Mesothelial cell of epicardium (in vitro differentiated cells): ENCODE measurements at regions not wholly inside any gene's neighbourhood (a gene's known extent, or its start where the extent isn't known, plus 50 kb on each side); places are given as distances from the start of the nearest gene placed in this dataset.
A peak's percentile ranks its signal among the peaks of the same experiment; 100 is the strongest.
"Not testable (repeated sequence)": the region's sequence is repeated elsewhere in the genome, so short reads cannot be mapped to it uniquely, and the experiment has no call there.

Source experiments
- DNase-seq, 2 experiments: peaks; one replicate each; pipeline ENCODE4 v3.0.0; 2021; ENCODE audit warnings: low spot score in 2 of 2; ENCODE audit not compliant: unreplicated experiment in 2 of 2
- H3K27ac Mint-ChIP-seq: 2 replicates; pipeline ENCODE4 v1.8.0; 2021; ENCODE audit warnings: mixed read lengths
- H3K27me3 Mint-ChIP-seq: 2 replicates; pipeline ENCODE4 v1.8.0; 2021; ENCODE audit warnings: low read depth, mixed read lengths
- H3K36me3 Mint-ChIP-seq: 2 replicates; pipeline ENCODE4 v1.8.0; 2021; ENCODE audit warnings: mixed read lengths
- H3K4me1 Mint-ChIP-seq: 2 replicates; pipeline ENCODE4 v1.8.0; 2021; ENCODE audit warnings: mixed read lengths
- H3K4me3 Mint-ChIP-seq: 2 replicates; pipeline ENCODE4 v1.8.0; 2021; ENCODE audit warnings: mild to moderate bottlenecking, moderate library complexity, mixed read lengths
- H3K9me3 Mint-ChIP-seq: 2 replicates; pipeline ENCODE4 v1.8.0; 2021; ENCODE audit warnings: mixed read lengths
- TF ChIP-seq, protein P1 (sequence below): fragments of 200-600 bp; sonication (generic); IDR thresholded peaks from one replicate; pipeline ENCODE4 v1.5.0; 2021; ENCODE audit warnings: antibody characterized with exemption; ENCODE audit not compliant: unreplicated experiment

DNA sequence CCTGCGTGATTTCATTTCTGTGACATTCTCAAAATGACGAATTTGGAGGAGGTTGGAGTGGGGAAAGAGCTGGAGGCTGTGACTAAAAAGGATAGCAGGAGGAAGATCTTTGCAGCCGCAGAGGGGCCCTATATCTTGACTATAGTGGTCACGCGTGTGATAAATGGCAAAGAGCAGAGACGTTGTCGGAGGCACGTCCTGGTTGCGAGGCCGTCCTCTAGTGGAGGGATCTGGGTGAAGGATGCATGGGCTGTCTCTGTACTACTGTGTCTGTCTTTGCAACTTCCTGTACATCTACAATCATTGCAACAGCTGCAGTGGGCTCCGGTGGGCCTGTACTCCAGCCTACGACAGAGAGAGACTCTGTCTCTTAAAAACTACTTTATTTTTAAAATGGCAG lies 76.6 kb downstream of the YTHDF1 start:
- TF ChIP-seq, protein P1, sequence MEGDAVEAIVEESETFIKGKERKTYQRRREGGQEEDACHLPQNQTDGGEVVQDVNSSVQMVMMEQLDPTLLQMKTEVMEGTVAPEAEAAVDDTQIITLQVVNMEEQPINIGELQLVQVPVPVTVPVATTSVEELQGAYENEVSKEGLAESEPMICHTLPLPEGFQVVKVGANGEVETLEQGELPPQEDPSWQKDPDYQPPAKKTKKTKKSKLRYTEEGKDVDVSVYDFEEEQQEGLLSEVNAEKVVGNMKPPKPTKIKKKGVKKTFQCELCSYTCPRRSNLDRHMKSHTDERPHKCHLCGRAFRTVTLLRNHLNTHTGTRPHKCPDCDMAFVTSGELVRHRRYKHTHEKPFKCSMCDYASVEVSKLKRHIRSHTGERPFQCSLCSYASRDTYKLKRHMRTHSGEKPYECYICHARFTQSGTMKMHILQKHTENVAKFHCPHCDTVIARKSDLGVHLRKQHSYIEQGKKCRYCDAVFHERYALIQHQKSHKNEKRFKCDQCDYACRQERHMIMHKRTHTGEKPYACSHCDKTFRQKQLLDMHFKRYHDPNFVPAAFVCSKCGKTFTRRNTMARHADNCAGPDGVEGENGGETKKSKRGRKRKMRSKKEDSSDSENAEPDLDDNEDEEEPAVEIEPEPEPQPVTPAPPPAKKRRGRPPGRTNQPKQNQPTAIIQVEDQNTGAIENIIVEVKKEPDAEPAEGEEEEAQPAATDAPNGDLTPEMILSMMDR, result no peak
- no peaks in the 10 kb centered on the region for H3K36me3 Mint-ChIP-seq
- H3K4me3 Mint-ChIP-seq, result no peak overlapping the region
- H3K27ac Mint-ChIP-seq, result no peak overlapping the region
- H3K9me3 Mint-ChIP-seq, result no peaks in the 10 kb centered on the region
- peaks cover 53% of the 10 kb centered on the region for H3K27me3 Mint-ChIP-seq
- H3K4me1 Mint-ChIP-seq, result no peaks in the 10 kb centered on the region
- no peak for DNase-seq

GRCh38 chr20:63138855-63139341 lies 77.0 kb downstream of the YTHDF1 start:
- Mint-ChIP-seq H3K27me3 (peaks cover 48% of the 10 kb centered on the region), H3K27ac (no peak overlapping the region), H3K4me3 (no peak overlapping the region), H3K9me3 (no peaks in the 10 kb centered on the region), H3K36me3 (no peaks in the 10 kb centered on the region), H3K4me1 (no peaks in the 10 kb centered on the region)
- TF ChIP-seq, protein P1, result no peak
- DNase-seq, result no peak

DNA sequence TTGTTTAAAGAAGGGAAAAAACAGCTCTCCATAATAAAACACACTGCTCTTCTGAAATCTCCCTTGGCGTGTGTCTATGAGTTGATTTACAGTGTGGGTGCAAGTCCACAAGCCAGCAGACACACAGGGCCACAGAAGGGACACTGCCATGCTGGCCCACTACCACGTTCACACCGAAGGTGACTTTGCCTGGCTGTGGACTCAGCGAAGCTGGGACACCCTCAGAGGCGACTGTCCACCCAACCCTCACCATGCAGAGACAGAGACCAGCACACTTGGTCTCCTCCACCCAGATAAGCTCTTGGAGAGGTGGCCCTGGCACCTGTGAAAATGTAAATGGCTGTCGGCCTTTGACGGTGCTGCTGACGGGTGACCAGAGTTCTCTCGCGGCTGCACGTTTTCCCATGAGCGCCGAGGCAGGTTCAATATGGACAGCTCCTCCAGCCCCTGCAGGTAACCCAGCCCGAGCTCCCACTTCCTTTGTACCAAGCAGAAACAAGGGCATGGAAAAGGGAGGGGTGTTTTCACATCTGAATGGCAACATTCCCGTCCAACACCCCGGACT lies 78.0 kb downstream of the YTHDF1 start:
- H3K36me3 Mint-ChIP-seq, result no peaks in the 10 kb centered on the region
- H3K27me3 Mint-ChIP-seq, result peaks cover 43% of the 10 kb centered on the region

GRCh38 chr20:63136296-63136695 lies 79.6 kb downstream of the YTHDF1 start:
- TF ChIP-seq, protein P1, result no peak
- Mint-ChIP-seq H3K9me3 (no peaks in the 10 kb centered on the region), H3K4me3 (no peak overlapping the region), H3K27ac (no peak overlapping the region), H3K4me1 (no peaks in the 10 kb centered on the region), H3K27me3 (peaks cover 47% of the 10 kb centered on the region), H3K36me3 (no peaks in the 10 kb centered on the region)
- peak in 1 of 2 experiments; percentile 5 for DNase-seq

More for the DNA sequence above, 78.0 kb downstream of the YTHDF1 start:
- Mint-ChIP-seq H3K9me3 (no peaks in the 10 kb centered on the region), H3K4me1 (no peaks in the 10 kb centered on the region), H3K4me3 (no peak overlapping the region), H3K27ac (no peak overlapping the region)
- TF ChIP-seq, protein P1, result no peak
- no peak for DNase-seq

DNA sequence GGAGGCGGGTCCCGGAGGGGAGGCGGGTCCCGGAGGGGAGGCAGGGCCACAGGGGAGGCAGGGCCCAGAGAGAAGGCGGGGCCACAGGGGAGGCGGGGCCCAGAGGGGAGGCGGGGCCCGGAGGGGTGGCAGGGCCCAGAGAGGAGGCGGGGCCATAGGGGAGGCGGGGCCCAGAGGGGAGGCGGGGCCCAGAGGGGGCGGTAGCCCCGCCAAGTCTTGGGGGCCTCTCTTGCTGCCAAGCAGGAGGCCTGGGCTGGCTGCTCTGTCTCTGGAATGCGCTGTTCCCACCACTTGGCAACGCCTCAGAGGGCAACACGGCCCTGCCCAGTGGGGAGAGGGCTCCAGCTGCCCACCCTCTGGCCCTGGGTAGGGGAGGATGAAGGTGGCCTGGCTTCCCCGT lies 80.5 kb downstream of the YTHDF1 start:
- no peak for DNase-seq
- Mint-ChIP-seq H3K4me1 (no peaks in the 10 kb centered on the region), H3K36me3 (no peaks in the 10 kb centered on the region), H3K27me3 (peaks cover 55% of the 10 kb centered on the region), H3K27ac (no peak overlapping the region), H3K4me3 (no peak overlapping the region), H3K9me3 (no peaks in the 10 kb centered on the region)
- TF ChIP-seq, protein P1, result no peak

DNA sequence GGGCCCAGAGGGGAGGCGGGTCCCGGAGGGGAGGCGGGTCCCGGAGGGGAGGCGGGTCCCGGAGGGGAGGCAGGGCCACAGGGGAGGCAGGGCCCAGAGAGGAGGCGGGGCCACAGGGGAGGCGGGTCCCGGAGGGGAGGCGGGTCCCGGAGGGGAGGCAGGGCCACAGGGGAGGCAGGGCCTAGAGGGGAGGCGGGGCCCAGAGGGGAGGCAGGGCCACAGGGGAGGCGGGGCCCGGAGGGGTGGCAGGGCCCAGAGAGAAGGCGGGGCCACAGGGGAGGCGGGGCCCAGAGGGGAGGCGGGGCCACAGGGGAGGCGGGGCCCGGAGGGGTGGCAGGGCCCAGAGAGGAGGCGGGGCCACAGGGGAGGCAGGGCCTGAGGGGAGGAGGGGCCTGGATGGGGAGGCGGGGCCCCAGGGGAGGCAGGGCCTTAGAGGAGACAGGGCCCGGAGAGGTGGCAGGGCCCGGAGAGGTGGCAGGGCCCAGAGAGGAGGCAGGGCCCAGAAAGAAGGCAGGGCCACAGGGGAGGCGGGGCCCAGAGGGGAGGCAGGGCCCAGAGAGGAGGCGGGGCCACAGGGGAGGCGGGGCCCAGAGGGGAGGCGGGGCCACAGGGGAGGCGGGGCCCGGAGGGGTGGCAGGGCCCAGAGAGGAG lies 81.1 kb downstream of the YTHDF1 start:
- not testable (repeated sequence) for H3K9me3 Mint-ChIP-seq, H3K27ac Mint-ChIP-seq, H3K36me3 Mint-ChIP-seq, H3K4me1 Mint-ChIP-seq, DNase-seq, H3K4me3 Mint-ChIP-seq
- peaks cover 55% of the 10 kb centered on the region for H3K27me3 Mint-ChIP-seq
